A549 (cell line): ENCODE measurements at regions not wholly inside any gene's neighbourhood (a gene's known extent, or its start where the extent isn't known, plus 50 kb on each side); places are given as distances from the start of the nearest gene placed in this dataset.

ENCODE experiments used
- BCL3 ChIP-seq: fragments of >200 bp; sonication (Bioruptor Twin); formaldehyde crosslinking; IDR thresholded peaks from 3 replicates; pipeline ENCODE4 v1.6.1; 2016
- CTCF ChIP-seq: fragments of >200 bp; sonication (Bioruptor Twin); formaldehyde crosslinking; IDR thresholded peaks from 3 replicates; pipeline ENCODE4 v1.5.1; 2016
- E2F6 ChIP-seq: IDR thresholded peaks from 2 replicates; pipeline ENCODE4 v1.6.1; 2012; ENCODE audit warnings: low read depth, borderline replicate concordance
- SMC3 ChIP-seq: fragments of >200 bp; sonication (Bioruptor Twin); formaldehyde crosslinking; IDR thresholded peaks from 3 replicates; pipeline ENCODE4 v1.6.1; 2018; ENCODE audit warnings: inconsistent platforms

- no peak for TF ChIP-seq E2F6
- no peak for TF ChIP-seq BCL3
- TF ChIP-seq CTCF, result no peak
- TF ChIP-seq SMC3, result no peak
These were observed 77.9 kb upstream of the TFAP2D start for GRCh38 chr6:50635429-50635828.
